PC-3 (cell line): ENCODE measurements at regions not wholly inside any gene's neighbourhood (a gene's known extent, or its start where the extent isn't known, plus 50 kb on each side); places are given as distances from the start of the nearest gene placed in this dataset.

Source experiments
- ATAC-seq: fragments of 200-7000 bp; cut with Tn5 transposase; 2 replicates; pipeline ENCODE4 v1.9.1; 2020; ENCODE audit warnings: mild to moderate bottlenecking, moderate library complexity
- BruUV-seq: library from RNA; stranded (reverse); fragments of 400-500 nt; replicated peaks from 2 replicates; lab custom pipeline; 2021; lab: Mats Ljungman, UMichigan
- CTCF ChIA-PET: fragments of 300-600 bp; sonication (Branson Sonifier 250); formaldehyde crosslinking; loops from one replicate; lab custom pipeline; 2022; ENCODE audit warnings: antibody characterized with exemption; lab: Charles Lee
- POLR2A ChIA-PET: fragments of 300-600 bp; sonication (Branson Sonifier 250); formaldehyde crosslinking; loops from one replicate; lab custom pipeline; 2022; ENCODE audit warnings: antibody characterized with exemption; ENCODE audit not compliant: unreplicated experiment; lab: Charles Lee
- DNase-seq: peaks from one replicate; pipeline ENCODE4 v3.0.0-alpha.2; 2015
- H2AFZ ChIP-seq: fragments of 300-600 bp; sonication (generic); 2 replicates; pipeline ENCODE4 v1.6.0; 2016; ENCODE audit warnings: antibody characterized with exemption, low read length
- H3F3A ChIP-seq: fragments of 300-600 bp; sonication (generic); one replicate; pipeline ENCODE4 v1.6.0; 2017; ENCODE audit warnings: antibody characterized with exemption, low read length, control low read depth, mild to moderate bottlenecking; ENCODE audit not compliant: unreplicated experiment
- H3K27ac ChIP-seq: fragments of 300-600 bp; sonication (generic); 2 replicates; pipeline ENCODE4 v1.5.1; 2016; ENCODE audit warnings: mild to moderate bottlenecking, low read length
- H3K27me3 ChIP-seq: fragments of 300-600 bp; sonication (generic); 2 replicates; pipeline ENCODE4 v1.6.1; 2016; ENCODE audit warnings: low read length, mixed read lengths
- H3K36me3 ChIP-seq: fragments of 300-600 bp; sonication (generic); 2 replicates; pipeline ENCODE4 v1.6.1; 2016; ENCODE audit warnings: low read depth, mixed run types, low read length, mixed read lengths
- H3K4me1 ChIP-seq: fragments of 300-600 bp; sonication (generic); 2 replicates; pipeline ENCODE4 v1.5.1; 2016; ENCODE audit warnings: low read length; ENCODE audit not compliant: insufficient read depth
- H3K4me2 ChIP-seq: fragments of 300-600 bp; sonication (generic); 2 replicates; pipeline ENCODE4 v1.6.0; 2016; ENCODE audit warnings: low read length
- H3K4me3 ChIP-seq: fragments of 300-600 bp; sonication (generic); 2 replicates; pipeline ENCODE4 v1.5.1; 2016; ENCODE audit warnings: mild to moderate bottlenecking, low read length, mixed read lengths
- H3K79me2 ChIP-seq: fragments of 300-600 bp; sonication (generic); 2 replicates; pipeline ENCODE4 v1.6.1; 2017; ENCODE audit warnings: low read length, mixed read lengths
- H3K9ac ChIP-seq: fragments of 300-600 bp; sonication (generic); 2 replicates; pipeline ENCODE4 v1.6.0; 2016; ENCODE audit warnings: mild to moderate bottlenecking, low read length
- H3K9me2 ChIP-seq: fragments of 300-600 bp; sonication (generic); replicated peaks from 2 replicates; pipeline ENCODE4 v1.6.1; 2016; ENCODE audit warnings: mixed run types, low read length, mixed read lengths
- H3K9me3 ChIP-seq: fragments of 300-600 bp; sonication (generic); 2 replicates; pipeline ENCODE4 v1.6.1; 2016; ENCODE audit warnings: low read length, mixed read lengths
- H4K20me1 ChIP-seq: fragments of 300-600 bp; sonication (generic); 2 replicates; pipeline ENCODE4 v1.6.1; 2016; ENCODE audit warnings: low read length, mixed read lengths
- EZH2 ChIP-seq: fragments of 300-600 bp; sonication (generic); IDR thresholded peaks from one replicate; pipeline ENCODE4 v1.6.1; 2017; ENCODE audit warnings: antibody characterized with exemption, mild to moderate bottlenecking, low read length; ENCODE audit not compliant: unreplicated experiment
- EZH2phosphoT487 ChIP-seq: fragments of 300-600 bp; sonication (generic); IDR thresholded peaks from 2 replicates; pipeline ENCODE4 v1.6.1; 2018; ENCODE audit warnings: mild to moderate bottlenecking, antibody characterized with exemption, low read length, borderline replicate concordance
- intact Hi-C: fragments of 100-400 bp; cut with micrococcal nuclease; formaldehyde crosslinking; loops from 2 replicates; pipeline ENCODE4 v1.9.0; 2023
- TF ChIP-seq, protein P1 (sequence below): fragments of 300-600 bp; sonication (generic); conservative IDR thresholded peaks from 2 replicates; pipeline ENCODE4 v1.5.1; 2017; ENCODE audit warnings: antibody characterized with exemption, low read depth, mild to moderate bottlenecking, low read length

DNA sequence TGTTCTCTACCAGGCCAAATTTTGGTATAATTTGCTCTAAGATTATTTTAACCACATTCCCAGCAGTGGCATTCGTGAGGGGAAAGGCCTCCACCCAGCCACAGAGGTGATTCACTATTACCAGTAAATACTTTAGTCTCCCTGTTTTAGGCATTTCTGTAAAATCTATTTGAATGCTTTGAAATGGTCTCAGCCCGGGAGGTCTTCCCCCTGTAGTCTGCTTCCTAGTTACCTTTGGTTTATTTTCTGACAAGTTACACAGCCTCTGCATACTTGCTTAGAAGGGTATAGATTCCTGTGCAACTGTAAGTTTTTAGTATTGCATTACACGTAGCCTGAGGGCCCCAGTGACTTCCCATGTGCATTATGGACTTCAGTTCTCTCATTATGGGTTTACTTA, 248.7 kb downstream of the C6orf118 start:
- H4K20me1 ChIP-seq, result no peaks in the 10 kb centered on the region
- DNase-seq (peak; percentile 66), ATAC-seq (peak; percentile 62)
- intact Hi-C loops, result loop anchor here (2.0 kb wide), 1 partner anchor 30 kb away; no protein-coding TSS in a partner anchor
- H3K9me2 ChIP-seq, result no peaks in the 10 kb centered on the region
- no peaks in the 10 kb centered on the region for H3F3A ChIP-seq
- H2AFZ ChIP-seq, result peak overlapping the region; percentile 28
- ChIA-PET CTCF (no interaction called here), POLR2A (no interaction called here)
- peaks cover 37% of the 10 kb centered on the region for H3K4me1 ChIP-seq
- no peaks in the 10 kb centered on the region for H3K9me3 ChIP-seq
- no peaks in the 10 kb centered on the region for H3K79me2 ChIP-seq
- H3K4me2 ChIP-seq, result peak overlapping the region; percentile 23
- no peaks in the 10 kb centered on the region for H3K36me3 ChIP-seq
- 0 out of 2 replicates have a peak overlapping the region, but pooled peaks have one; percentile 23 for H3K9ac ChIP-seq
- no peaks in the 10 kb centered on the region for H3K27me3 ChIP-seq
- H3K4me3 ChIP-seq, result no peak overlapping the region
- peak overlapping the region; percentile 81 for H3K27ac ChIP-seq
- no TSS peak for BruUV-seq
- no peak for TF ChIP-seq EZH2
- TF ChIP-seq, protein P1, sequence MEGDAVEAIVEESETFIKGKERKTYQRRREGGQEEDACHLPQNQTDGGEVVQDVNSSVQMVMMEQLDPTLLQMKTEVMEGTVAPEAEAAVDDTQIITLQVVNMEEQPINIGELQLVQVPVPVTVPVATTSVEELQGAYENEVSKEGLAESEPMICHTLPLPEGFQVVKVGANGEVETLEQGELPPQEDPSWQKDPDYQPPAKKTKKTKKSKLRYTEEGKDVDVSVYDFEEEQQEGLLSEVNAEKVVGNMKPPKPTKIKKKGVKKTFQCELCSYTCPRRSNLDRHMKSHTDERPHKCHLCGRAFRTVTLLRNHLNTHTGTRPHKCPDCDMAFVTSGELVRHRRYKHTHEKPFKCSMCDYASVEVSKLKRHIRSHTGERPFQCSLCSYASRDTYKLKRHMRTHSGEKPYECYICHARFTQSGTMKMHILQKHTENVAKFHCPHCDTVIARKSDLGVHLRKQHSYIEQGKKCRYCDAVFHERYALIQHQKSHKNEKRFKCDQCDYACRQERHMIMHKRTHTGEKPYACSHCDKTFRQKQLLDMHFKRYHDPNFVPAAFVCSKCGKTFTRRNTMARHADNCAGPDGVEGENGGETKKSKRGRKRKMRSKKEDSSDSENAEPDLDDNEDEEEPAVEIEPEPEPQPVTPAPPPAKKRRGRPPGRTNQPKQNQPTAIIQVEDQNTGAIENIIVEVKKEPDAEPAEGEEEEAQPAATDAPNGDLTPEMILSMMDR, result no peak
- TF ChIP-seq EZH2phosphoT487, result no peak

DNA sequence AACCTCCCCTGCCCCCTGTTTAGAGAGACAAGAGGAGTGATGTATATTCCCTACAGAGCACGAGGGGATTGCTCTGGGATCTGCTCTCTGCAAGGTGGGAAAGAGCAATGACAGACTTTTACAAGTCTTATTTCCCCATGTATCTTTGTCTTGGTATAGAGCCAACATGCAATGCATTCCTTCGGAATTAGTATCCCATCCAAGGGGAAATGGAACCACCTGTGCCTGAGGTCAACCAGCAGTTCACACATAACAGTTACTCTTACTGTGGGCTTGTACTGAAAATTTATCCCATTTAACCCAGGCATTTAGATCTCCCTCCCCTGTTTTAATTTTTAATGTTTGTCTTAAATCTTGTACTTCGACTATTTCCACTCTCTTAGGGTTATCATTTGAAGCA, 250.4 kb downstream of the C6orf118 start:
- POLR2A ChIA-PET, result no interaction called here
- no peaks in the 10 kb centered on the region for H3K9me2 ChIP-seq
- H3K4me2 ChIP-seq, result peak overlapping the region; percentile 54; the same call in 1 of the 2 replicates
- peaks cover 37% of the 10 kb centered on the region for H3K4me1 ChIP-seq
- intact Hi-C loops, result loop anchor here (10.0 kb wide), 1 partner anchor 1634 kb away; no protein-coding TSS in a partner anchor
- H3K9ac ChIP-seq, result peak overlapping the region; percentile 4; the same call in 1 of the 2 replicates
- no peaks in the 10 kb centered on the region for H3K36me3 ChIP-seq
- H4K20me1 ChIP-seq, result no peaks in the 10 kb centered on the region
- CTCF ChIA-PET, result no interaction called here
- peak; percentile 71 for ATAC-seq
- peak; percentile 90 for DNase-seq
- no peaks in the 10 kb centered on the region for H3F3A ChIP-seq
- TF ChIP-seq EZH2 (no peak), EZH2phosphoT487 (no peak)
- TF ChIP-seq, protein P1, result no peak
- H3K27me3 ChIP-seq, result no peaks in the 10 kb centered on the region
- no peaks in the 10 kb centered on the region for H3K79me2 ChIP-seq
- peak overlapping the region; percentile 81 for H3K27ac ChIP-seq
- H3K4me3 ChIP-seq, result no peak overlapping the region
- no peak overlapping the region for H2AFZ ChIP-seq
- H3K9me3 ChIP-seq, result no peaks in the 10 kb centered on the region
- BruUV-seq, result no TSS peak

DNA sequence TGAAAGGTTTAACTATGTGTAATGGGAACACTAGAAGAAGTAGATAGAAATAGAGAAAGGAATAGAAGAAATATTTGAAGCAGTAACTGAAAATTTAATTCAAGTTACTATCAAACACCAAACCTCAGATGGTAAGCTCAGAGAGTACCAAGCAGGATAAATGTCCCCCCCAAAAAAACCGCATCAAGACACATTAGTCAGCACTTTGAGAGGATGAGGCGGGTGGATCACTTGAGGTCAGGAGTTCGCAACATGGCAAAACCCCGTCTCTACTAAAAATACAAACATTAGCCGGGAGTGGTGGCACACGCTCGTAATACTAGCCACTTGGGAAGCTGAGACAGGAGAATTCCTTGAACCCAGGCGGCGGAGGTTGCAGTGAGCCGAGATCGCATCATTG, 253.1 kb downstream of the C6orf118 start:
- H3K4me2 ChIP-seq, result no peak overlapping the region
- ChIA-PET CTCF (no interaction called here), POLR2A (no interaction called here)
- no peaks in the 10 kb centered on the region for H3K36me3 ChIP-seq
- peaks cover 32% of the 10 kb centered on the region for H3K4me1 ChIP-seq
- H2AFZ ChIP-seq, result no peak overlapping the region
- TF ChIP-seq EZH2, result no peak
- H3K9me3 ChIP-seq, result no peaks in the 10 kb centered on the region
- no peaks in the 10 kb centered on the region for H3F3A ChIP-seq
- H3K9ac ChIP-seq, result no peak overlapping the region
- no peaks in the 10 kb centered on the region for H4K20me1 ChIP-seq
- H3K4me3 ChIP-seq, result no peak overlapping the region
- no peak overlapping the region for H3K27ac ChIP-seq
- no peak for ATAC-seq
- BruUV-seq, result no TSS peak
- H3K27me3 ChIP-seq, result no peaks in the 10 kb centered on the region
- no peaks in the 10 kb centered on the region for H3K79me2 ChIP-seq
- no peak for DNase-seq
- H3K9me2 ChIP-seq, result no peaks in the 10 kb centered on the region
- intact Hi-C loops, result loop anchor here (10.0 kb wide), 1 partner anchor 1631 kb away; no protein-coding TSS in a partner anchor
